NCI-H2107 treated with DMSO at 0.1 percent for 48 hours (cell line): ENCODE measurements at regions not wholly inside any gene's neighbourhood (a gene's known extent, or its start where the extent isn't known, plus 50 kb on each side); places are given as distances from the start of the nearest gene placed in this dataset.
A peak's percentile ranks its signal among the peaks of the same experiment; 100 is the strongest.

ENCODE experiments used
- DNase-seq: peaks from one replicate; lab custom pipeline; 2025; ENCODE audit not compliant: unreplicated experiment; lab: John Stamatoyannopoulos, UW

GRCh38 chr14:76927971-76928700 lies 100.4 kb downstream of the IRF2BPL start:
- DNase-seq: no peak

GRCh38 chr14:76926521-76927251 lies 100.5 kb downstream of the LRRC74A start:
- DNase-seq: no peak

- DNase-seq: no peak
These were observed 98.9 kb downstream of the LRRC74A start for GRCh38 chr14:76925097-76925441.

- peak; percentile 99 for DNase-seq
These were observed 98.3 kb downstream of the LRRC74A start for GRCh38 chr14:76924371-76925096.

- DNase-seq: no peak
These were observed 97.5 kb downstream of the LRRC74A start for GRCh38 chr14:76923431-76924370.

GRCh38 chr14:76922584-76922983 lies 96.4 kb downstream of the LRRC74A start:
- DNase-seq: peak; percentile 75

GRCh38 chr14:76922092-76922491 lies 95.9 kb downstream of the LRRC74A start:
- no peak for DNase-seq

GRCh38 chr14:76921088-76921399 lies 94.8 kb downstream of the LRRC74A start:
- DNase-seq: no peak

GRCh38 chr14:76920331-76921087 lies 94.3 kb downstream of the LRRC74A start:
- DNase-seq: peak; percentile 98

GRCh38 chr14:76919431-76920330 lies 93.5 kb downstream of the LRRC74A start:
- DNase-seq: peak; percentile 99
